ENCODE measurements at regions not wholly inside any gene's neighbourhood (a gene's known extent, or its start where the extent isn't known, plus 50 kb on each side); places are given as distances from the start of the nearest gene placed in this dataset.
"Not testable (repeated sequence)": the region's sequence is repeated elsewhere in the genome, so short reads cannot be mapped to it uniquely, and the experiment has no call there.

DNA sequence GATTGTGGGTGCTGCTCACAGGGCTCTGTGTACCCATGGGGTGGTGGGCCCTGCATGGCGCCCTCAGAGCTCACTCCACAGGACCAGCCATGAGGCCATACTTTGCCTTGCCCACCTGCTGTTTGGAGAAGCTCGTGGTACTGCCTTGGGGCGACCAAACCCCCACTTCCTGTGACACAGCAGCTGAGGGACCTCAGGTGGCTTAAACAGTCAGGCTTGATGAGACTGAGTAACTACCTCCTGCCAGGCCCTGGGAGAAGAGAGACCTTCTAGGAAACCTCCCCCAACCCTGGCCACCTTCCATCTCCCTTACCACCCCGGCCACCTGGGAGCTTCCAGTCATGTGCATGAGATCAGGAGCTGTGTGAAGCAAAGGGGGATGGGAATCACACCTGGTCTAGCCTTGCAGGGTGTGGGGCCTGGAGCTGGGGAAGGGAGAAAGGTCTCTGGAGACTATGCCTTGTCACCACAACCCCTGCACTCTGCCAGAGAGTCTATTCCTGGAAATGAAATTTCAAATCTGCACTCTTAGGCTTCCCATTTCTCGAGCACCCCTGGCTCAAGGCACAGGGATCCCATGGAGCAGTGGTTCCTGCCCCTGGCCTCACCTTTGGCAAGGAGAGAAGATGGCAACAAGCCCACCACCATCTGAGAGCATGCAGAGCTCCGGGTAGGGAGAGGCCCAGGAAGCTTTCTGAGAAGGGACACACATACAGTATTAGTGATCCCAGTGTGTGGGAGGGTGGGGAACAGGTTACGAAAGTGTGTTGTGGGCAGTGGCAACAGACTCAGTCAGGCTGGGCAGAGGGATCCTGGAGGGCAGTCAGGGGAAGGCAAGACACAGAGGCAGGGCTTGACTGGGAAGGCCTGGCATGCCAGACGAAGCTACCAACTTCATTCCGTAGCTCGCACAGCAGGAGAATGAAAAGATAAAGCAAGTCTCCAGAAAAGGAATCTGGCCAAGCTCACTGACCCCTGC, 125.0 kb downstream of the URI1 start:
- TF ChIP-seq, protein P1, sequence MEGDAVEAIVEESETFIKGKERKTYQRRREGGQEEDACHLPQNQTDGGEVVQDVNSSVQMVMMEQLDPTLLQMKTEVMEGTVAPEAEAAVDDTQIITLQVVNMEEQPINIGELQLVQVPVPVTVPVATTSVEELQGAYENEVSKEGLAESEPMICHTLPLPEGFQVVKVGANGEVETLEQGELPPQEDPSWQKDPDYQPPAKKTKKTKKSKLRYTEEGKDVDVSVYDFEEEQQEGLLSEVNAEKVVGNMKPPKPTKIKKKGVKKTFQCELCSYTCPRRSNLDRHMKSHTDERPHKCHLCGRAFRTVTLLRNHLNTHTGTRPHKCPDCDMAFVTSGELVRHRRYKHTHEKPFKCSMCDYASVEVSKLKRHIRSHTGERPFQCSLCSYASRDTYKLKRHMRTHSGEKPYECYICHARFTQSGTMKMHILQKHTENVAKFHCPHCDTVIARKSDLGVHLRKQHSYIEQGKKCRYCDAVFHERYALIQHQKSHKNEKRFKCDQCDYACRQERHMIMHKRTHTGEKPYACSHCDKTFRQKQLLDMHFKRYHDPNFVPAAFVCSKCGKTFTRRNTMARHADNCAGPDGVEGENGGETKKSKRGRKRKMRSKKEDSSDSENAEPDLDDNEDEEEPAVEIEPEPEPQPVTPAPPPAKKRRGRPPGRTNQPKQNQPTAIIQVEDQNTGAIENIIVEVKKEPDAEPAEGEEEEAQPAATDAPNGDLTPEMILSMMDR (IDR thresholded peaks at IDR 0.05; ENCODE audit: low read depth, low read length) = no peak
- no peak for DNase-seq (ENCODE audit: low read depth, low spot score)
- Histone ChIP-seq H3K27ac (ENCODE audit: low read depth, low read length) (no peak overlapping the region), H3K9me3 (ENCODE audit: control insufficient read depth, insufficient read depth, low read length) (peaks cover 9% of the 10 kb centered on the region; the same call in 1 of the 2 replicates), H3K27me3 (ENCODE audit: control insufficient read depth, insufficient read depth, low read length) (no peaks in the 10 kb centered on the region), H3K4me3 (ENCODE audit: low read depth, low read length) (no peak overlapping the region)
- ChIA-PET POLR2A (interaction anchor here (0.7 kb wide), 1 partner anchor 11 kb away, joined by 3 read pairs; no protein-coding TSS in a partner anchor), CTCF (no interaction called here)

GRCh38 chr19:30067956-30068506, 126.0 kb downstream of the URI1 start:
- H3K27ac ChIP-seq (ENCODE audit: low read depth, low read length); POLR2A ChIA-PET: not testable (repeated sequence)

DNA sequence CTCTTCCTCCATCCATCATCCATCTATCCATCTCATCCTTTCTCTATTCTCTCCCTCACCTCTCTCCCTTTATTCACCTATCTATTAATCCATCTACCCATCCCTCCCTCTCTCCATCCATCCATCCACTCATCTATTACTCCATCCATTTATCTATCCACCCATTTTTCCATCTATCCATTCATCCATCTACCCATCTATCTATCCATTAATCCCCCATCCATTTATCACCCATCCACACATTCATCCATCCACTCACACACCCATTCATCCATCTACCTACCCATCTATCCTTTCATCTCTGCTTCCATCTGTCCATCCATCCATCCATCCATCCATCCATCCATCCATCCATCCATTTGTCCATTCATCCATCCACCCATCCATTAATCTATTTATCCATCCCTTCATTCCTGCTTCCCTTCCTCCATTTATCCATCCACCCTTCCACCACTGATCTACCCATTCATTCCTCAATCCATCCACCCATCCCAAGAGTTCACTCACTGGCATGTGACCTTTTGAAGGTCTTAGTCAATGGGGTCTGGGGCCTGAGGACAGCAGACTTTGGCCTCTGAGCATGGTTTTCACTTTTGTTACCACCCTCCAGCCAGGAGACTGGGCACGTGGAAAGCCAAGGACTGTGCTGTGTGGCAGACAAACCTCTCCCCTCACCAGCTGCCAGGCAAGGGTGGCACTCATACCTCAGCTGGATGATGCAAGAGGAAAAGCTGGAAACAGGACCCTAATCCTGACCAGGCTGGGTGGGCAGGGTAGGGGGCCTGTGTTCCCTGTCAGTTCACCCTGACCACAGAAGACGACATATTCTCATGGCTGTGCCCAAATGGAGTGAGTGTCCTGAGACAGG, 126.7 kb downstream of the URI1 start:
- peaks cover 9% of the 10 kb centered on the region; the same call in 1 of the 2 replicates for H3K9me3 ChIP-seq (ENCODE audit: control insufficient read depth, insufficient read depth, low read length)
- ChIA-PET POLR2A (no interaction called here), CTCF (no interaction called here)
- H3K27me3 ChIP-seq (ENCODE audit: control insufficient read depth, insufficient read depth, low read length) = no peaks in the 10 kb centered on the region
- TF ChIP-seq, protein P1 (IDR thresholded peaks at IDR 0.05; ENCODE audit: low read depth, low read length) = no peak
- H3K4me3 ChIP-seq (ENCODE audit: low read depth, low read length) = no peak overlapping the region
- DNase-seq (ENCODE audit: low read depth, low spot score) = no peak
- H3K27ac ChIP-seq (ENCODE audit: low read depth, low read length) = no peak overlapping the region

More at GRCh38 chr19:30067956-30068506, 126.0 kb downstream of the URI1 start:
- DNase-seq (ENCODE audit: low read depth, low spot score); H3K4me3 ChIP-seq (ENCODE audit: low read depth, low read length); H3K9me3 ChIP-seq (ENCODE audit: control insufficient read depth, insufficient read depth, low read length); CTCF ChIA-PET; H3K27me3 ChIP-seq (ENCODE audit: control insufficient read depth, insufficient read depth, low read length): not testable (repeated sequence)

DNA sequence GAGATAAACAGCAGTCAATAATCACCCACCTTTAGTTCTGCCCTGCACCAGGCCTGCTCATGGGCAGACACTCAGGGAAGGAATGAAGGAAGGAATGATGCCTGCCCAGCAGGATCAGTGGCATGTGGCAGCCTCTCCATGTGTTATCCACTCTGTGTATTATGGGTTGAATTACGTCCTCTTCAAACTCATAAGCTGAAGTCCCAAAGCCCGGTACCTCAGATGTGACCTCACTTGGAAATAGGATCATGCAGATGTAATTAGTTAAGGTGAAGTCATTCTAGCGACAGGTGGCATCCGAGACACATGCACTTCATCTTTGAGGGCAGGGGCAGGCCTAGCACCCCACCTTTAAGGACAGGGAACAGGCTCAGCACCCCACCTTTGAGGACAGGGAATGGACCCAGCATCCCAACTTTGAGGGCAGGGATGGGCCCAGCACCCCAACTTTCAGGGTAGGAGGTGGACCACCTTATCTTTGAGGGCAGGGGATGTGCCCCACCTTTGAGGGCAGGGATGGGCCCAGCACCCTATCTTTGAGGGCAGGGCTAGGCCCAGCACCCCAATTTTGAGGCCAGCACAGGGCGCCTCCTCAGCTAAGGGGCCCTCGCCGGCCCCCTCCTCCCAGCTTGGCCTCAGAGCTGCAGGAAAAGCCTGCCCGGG, 127.6 kb downstream of the URI1 start:
- DNase-seq (ENCODE audit: low read depth, low spot score) = no peak
- TF ChIP-seq, protein P1 (IDR thresholded peaks at IDR 0.05; ENCODE audit: low read depth, low read length) = no peak
- ChIA-PET POLR2A (no interaction called here), CTCF (no interaction called here)
- H3K9me3 ChIP-seq (ENCODE audit: control insufficient read depth, insufficient read depth, low read length) = peaks cover 9% of the 10 kb centered on the region; the same call in 1 of the 2 replicates
- no peak overlapping the region for H3K27ac ChIP-seq (ENCODE audit: low read depth, low read length)
- no peak overlapping the region for H3K4me3 ChIP-seq (ENCODE audit: low read depth, low read length)
- no peaks in the 10 kb centered on the region for H3K27me3 ChIP-seq (ENCODE audit: control insufficient read depth, insufficient read depth, low read length)

Data from AG04450 (cell line).